ENCODE measurements at regions not wholly inside any gene's neighbourhood (a gene's known extent, or its start where the extent isn't known, plus 50 kb on each side); places are given as distances from the start of the nearest gene placed in this dataset.

DNA sequence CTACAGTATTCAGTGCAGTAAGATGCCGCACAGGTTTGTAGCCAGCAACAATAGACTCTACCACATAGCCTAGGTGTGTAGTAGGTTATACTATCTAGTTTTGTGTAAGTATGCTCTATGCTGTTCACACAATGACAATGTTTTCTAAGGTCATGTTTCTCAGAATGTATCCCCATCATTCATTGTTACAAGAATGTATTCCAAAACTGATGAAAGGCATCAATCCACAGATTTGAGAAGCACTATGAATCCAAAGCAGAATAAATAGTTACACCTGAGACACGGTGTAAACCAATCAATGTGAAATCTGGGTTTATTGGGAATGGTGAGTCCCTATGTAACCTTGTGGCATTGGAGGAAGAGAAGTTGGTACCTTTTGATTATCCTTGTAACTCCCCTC, 54.5 kb upstream of the MARK1 start:
- TF ChIP-seq CTBP1 (IDR thresholded peaks at IDR 0.05; ENCODE audit: borderline replicate concordance) = no peak
- no peak for TF ChIP-seq HDGF (IDR thresholded peaks at IDR 0.05; ENCODE audit: borderline replicate concordance)
